ENCODE measurements at regions not wholly inside any gene's neighbourhood (a gene's known extent, or its start where the extent isn't known, plus 50 kb on each side); places are given as distances from the start of the nearest gene placed in this dataset.
"Not testable (repeated sequence)": the region's sequence is repeated elsewhere in the genome, so short reads cannot be mapped to it uniquely, and the experiment has no call there.

- no peak for DNase-seq
These were observed 226.3 kb upstream of the ZNF608 start for GRCh38 chr5:124972703-124973102.

- no peak for DNase-seq
These were observed 227.2 kb upstream of the ZNF608 start for GRCh38 chr5:124973661-124974060.

GRCh38 chr5:124976086-124976485, 229.6 kb upstream of the ZNF608 start:
- DNase-seq: no peak

GRCh38 chr5:124979251-124979650, 232.8 kb upstream of the ZNF608 start:
- no peak for DNase-seq

GRCh38 chr5:124980163-124980941, 233.9 kb upstream of the ZNF608 start:
- no peak for DNase-seq

- no peak for DNase-seq
These were observed 235.5 kb upstream of the ZNF608 start for GRCh38 chr5:124981901-124982300.

- DNase-seq: no peak
These were observed 239.7 kb upstream of the ZNF608 start for GRCh38 chr5:124986170-124986569.

- no peak for DNase-seq
These were observed 240.2 kb upstream of the ZNF608 start for GRCh38 chr5:124986667-124987066.

GRCh38 chr5:124987786-124988185, 241.3 kb upstream of the ZNF608 start:
- not testable (repeated sequence) for DNase-seq

- DNase-seq: no peak
These were observed 244.3 kb upstream of the ZNF608 start for GRCh38 chr5:124990723-124991122.

- peak; percentile 63 for DNase-seq
These were observed 249.0 kb upstream of the ZNF608 start for GRCh38 chr5:124995421-124995820.

- DNase-seq: peak; percentile 4
These were observed 249.8 kb upstream of the ZNF608 start for GRCh38 chr5:124996023-124996763.

- peak; percentile 33 for DNase-seq
These were observed 250.3 kb upstream of the ZNF608 start for GRCh38 chr5:124996764-124997077.

- no peak for DNase-seq
These were observed 250.9 kb upstream of the ZNF608 start for GRCh38 chr5:124997186-124997893.

- no peak for DNase-seq
These were observed 252.1 kb upstream of the ZNF608 start for GRCh38 chr5:124998520-124998919.

GRCh38 chr5:125002727-125003598, 256.5 kb upstream of the ZNF608 start:
- no peak for DNase-seq

GRCh38 chr5:125004009-125004408, 257.6 kb upstream of the ZNF608 start:
- DNase-seq: no peak

- no peak for DNase-seq
These were observed 258.8 kb upstream of the ZNF608 start for GRCh38 chr5:125005266-125005665.

- no peak for DNase-seq
These were observed 259.7 kb upstream of the ZNF608 start for GRCh38 chr5:125006011-125006685.

- no peak for DNase-seq
These were observed 263.9 kb upstream of the ZNF608 start for GRCh38 chr5:125010356-125010755.

- DNase-seq: no peak
These were observed 264.6 kb upstream of the ZNF608 start for GRCh38 chr5:125011014-125011413.

- DNase-seq: no peak
These were observed 265.0 kb upstream of the ZNF608 start for GRCh38 chr5:125011419-125011818.
